Neural crest cell (in vitro differentiated cells): ENCODE measurements at regions not wholly inside any gene's neighbourhood (a gene's known extent, or its start where the extent isn't known, plus 50 kb on each side); places are given as distances from the start of the nearest gene placed in this dataset.

Experiments
- DNase-seq: peaks from one replicate; pipeline ENCODE4 v3.0.0; 2021; ENCODE audit warnings: low read depth, mixed read lengths, low spot score
- H3K27ac Mint-ChIP-seq: one replicate; pipeline ENCODE4 v1.8.0; 2021; ENCODE audit warnings: mild to moderate bottlenecking, mixed read lengths; ENCODE audit not compliant: unreplicated experiment
- H3K27me3 Mint-ChIP-seq: 2 replicates; pipeline ENCODE4 v1.8.0; 2021; ENCODE audit warnings: low read depth, mild to moderate bottlenecking, mixed read lengths
- H3K36me3 Mint-ChIP-seq: 2 replicates; pipeline ENCODE4 v1.8.0; 2021; ENCODE audit warnings: low read depth, mild to moderate bottlenecking, mixed read lengths
- H3K4me1 Mint-ChIP-seq: 2 replicates; pipeline ENCODE4 v1.8.0; 2021; ENCODE audit warnings: mixed read lengths
- H3K4me3 Mint-ChIP-seq: one replicate; pipeline ENCODE4 v1.8.0; 2021; ENCODE audit warnings: mild to moderate bottlenecking, mixed read lengths
- H3K9me3 Mint-ChIP-seq: 2 replicates; pipeline ENCODE4 v1.8.0; 2021; ENCODE audit warnings: mixed read lengths
- CTCF ChIP-seq: fragments of 200-600 bp; sonication (generic); conservative IDR thresholded peaks from 2 replicates; pipeline ENCODE4 v1.5.0; 2021; ENCODE audit warnings: antibody characterized with exemption, mild to moderate bottlenecking

- Mint-ChIP-seq H3K9me3 (peaks cover 3% of the 10 kb centered on the region), H3K4me1 (peaks cover 21% of the 10 kb centered on the region), H3K27me3 (no peaks in the 10 kb centered on the region), H3K27ac (no peak overlapping the region), H3K36me3 (no peaks in the 10 kb centered on the region), H3K4me3 (no peak overlapping the region)
- DNase-seq, result no peak
- no peak for TF ChIP-seq CTCF
These were observed 259.4 kb upstream of the VLDLR start for GRCh38 chr9:2362150-2362549.

GRCh38 chr9:2363138-2363745 is 258.3 kb upstream of the VLDLR start:
- no peaks in the 10 kb centered on the region for H3K27me3 Mint-ChIP-seq
- peaks cover 21% of the 10 kb centered on the region for H3K4me1 Mint-ChIP-seq
- TF ChIP-seq CTCF, result no peak

GRCh38 chr9:2363781-2364180 is 257.8 kb upstream of the VLDLR start:
- H3K27me3 Mint-ChIP-seq, result no peaks in the 10 kb centered on the region
- no peak overlapping the region for H3K27ac Mint-ChIP-seq
- peaks cover 3% of the 10 kb centered on the region for H3K9me3 Mint-ChIP-seq
- peaks cover 21% of the 10 kb centered on the region for H3K4me1 Mint-ChIP-seq
- no peak overlapping the region for H3K4me3 Mint-ChIP-seq
- no peaks in the 10 kb centered on the region for H3K36me3 Mint-ChIP-seq
- DNase-seq, result no peak
- no peak for TF ChIP-seq CTCF

More at GRCh38 chr9:2363138-2363745, 258.3 kb upstream of the VLDLR start:
- H3K27ac Mint-ChIP-seq, result no peak overlapping the region
- H3K36me3 Mint-ChIP-seq, result no peaks in the 10 kb centered on the region
- DNase-seq, result no peak
- peaks cover 3% of the 10 kb centered on the region for H3K9me3 Mint-ChIP-seq
- no peak overlapping the region for H3K4me3 Mint-ChIP-seq

- no peak for TF ChIP-seq CTCF
- Mint-ChIP-seq H3K4me1 (peaks cover 1% of the 10 kb centered on the region), H3K27ac (no peak overlapping the region), H3K27me3 (no peaks in the 10 kb centered on the region), H3K4me3 (no peak overlapping the region), H3K9me3 (peaks cover 5% of the 10 kb centered on the region), H3K36me3 (peaks cover 3% of the 10 kb centered on the region)
- no peak for DNase-seq
These were observed 253.6 kb upstream of the VLDLR start for GRCh38 chr9:2367970-2368369.

- no peak for DNase-seq
- no peak overlapping the region for H3K27ac Mint-ChIP-seq
- no peaks in the 10 kb centered on the region for H3K4me1 Mint-ChIP-seq
- TF ChIP-seq CTCF, result no peak
- H3K36me3 Mint-ChIP-seq, result peaks cover 17% of the 10 kb centered on the region
- H3K27me3 Mint-ChIP-seq, result no peaks in the 10 kb centered on the region
- peaks cover 18% of the 10 kb centered on the region for H3K9me3 Mint-ChIP-seq
- H3K4me3 Mint-ChIP-seq, result no peak overlapping the region
These were observed 247.9 kb upstream of the VLDLR start for GRCh38 chr9:2373648-2374047.
